Fibroblast of lung (primary cell): ENCODE measurements at regions not wholly inside any gene's neighbourhood (a gene's known extent, or its start where the extent isn't known, plus 50 kb on each side); places are given as distances from the start of the nearest gene placed in this dataset.
A peak's percentile ranks its signal among the peaks of the same experiment; 100 is the strongest.

Source experiments
- DNase-seq, 2 donors: peaks; one replicate each; pipeline versions ENCODE4 v3.0.0 to v3.0.0-alpha.2; 2010; ENCODE audit warnings: low read depth in 2 of 2
- H2AFZ ChIP-seq: 2 replicates; pipeline ENCODE4 v1.5.1; 2012; ENCODE audit warnings: low read length, control low read depth, inconsistent platforms
- H3K27ac ChIP-seq: 2 replicates; pipeline ENCODE4 v1.5.1; 2011; ENCODE audit warnings: low read length, control low read depth; ENCODE audit not compliant: insufficient read depth
- H3K27me3 ChIP-seq: 2 replicates; pipeline ENCODE4 v1.5.1; 2011; ENCODE audit warnings: mild to moderate bottlenecking, low read length; ENCODE audit not compliant: control insufficient read depth, insufficient read depth
- H3K36me3 ChIP-seq: 2 replicates; pipeline ENCODE4 v1.5.1; 2011; ENCODE audit warnings: low read length; ENCODE audit not compliant: control insufficient read depth, insufficient read depth
- H3K4me1 ChIP-seq: 2 replicates; pipeline ENCODE4 v1.5.1; 2011; ENCODE audit warnings: low read length; ENCODE audit not compliant: control insufficient read depth, insufficient read depth; ENCODE audit errors: extremely low read depth
- H3K4me2 ChIP-seq: 2 replicates; pipeline ENCODE4 v1.5.1; 2011; ENCODE audit warnings: low read length, control low read depth; ENCODE audit not compliant: insufficient read depth; ENCODE audit errors: extremely low read depth
- H3K4me3 ChIP-seq, 4 experiments: fragments of 200-600 bp in 1 of 4; sonication (generic) in 1 of 4; replicated peaks in 1 of 4; 2 replicates each; pipeline ENCODE4 v1.5.1; 2011 to 2016; ENCODE audit warnings: low read length in 4 of 4, low read depth in 3 of 4, mild to moderate bottlenecking in 3 of 4, control low read depth in 2 of 4, inconsistent platforms in 1 of 4, mixed read lengths in 1 of 4; ENCODE audit not compliant: insufficient read depth in 1 of 4; ENCODE audit errors: control extremely low read depth in 1 of 4
- H3K79me2 ChIP-seq: 2 replicates; pipeline ENCODE4 v1.5.1; 2012; ENCODE audit warnings: mild to moderate bottlenecking, low read length, inconsistent platforms; ENCODE audit not compliant: control insufficient read depth, insufficient read depth
- H3K9ac ChIP-seq: 2 replicates; pipeline ENCODE4 v1.5.1; 2011; ENCODE audit warnings: mild to moderate bottlenecking, low read length, control low read depth; ENCODE audit not compliant: insufficient read depth
- H3K9me3 ChIP-seq: 2 replicates; pipeline ENCODE4 v1.5.1; 2012; ENCODE audit warnings: low read depth, low read length; ENCODE audit not compliant: control insufficient read depth, insufficient read depth
- H4K20me1 ChIP-seq: 2 replicates; pipeline ENCODE4 v1.5.1; 2011; ENCODE audit warnings: low read length; ENCODE audit not compliant: control insufficient read depth, insufficient read depth; ENCODE audit errors: extremely low read depth
- CTCF ChIP-seq, 2 donors: IDR thresholded peaks in 1 of 2; conservative IDR thresholded peaks in 1 of 2; 1 replicate in 1 of 2; 2 replicates in 1 of 2; pipeline ENCODE4 v1.5.1; 2011 to 2012; ENCODE audit warnings: low read length in 2 of 2, control low read depth in 1 of 2, inconsistent platforms in 1 of 2, low read depth in 1 of 2, mild to moderate bottlenecking in 1 of 2
- EZH2 ChIP-seq: IDR thresholded peaks from 2 replicates; pipeline ENCODE4 v1.5.1; 2012; ENCODE audit warnings: low read length, control low read depth, mild to moderate bottlenecking; ENCODE audit errors: missing control alignments

GRCh38 chr7:46968003-46968402 is 613.9 kb downstream of the TNS3 start:
- Histone ChIP-seq H3K4me3 (no peak overlapping the region), H3K27ac (no peak overlapping the region), H3K27me3 (no peaks in the 10 kb centered on the region), H4K20me1 (no peaks in the 10 kb centered on the region), H3K9ac (no peak overlapping the region), H3K4me1 (peaks cover 3% of the 10 kb centered on the region), H3K36me3 (no peaks in the 10 kb centered on the region), H3K79me2 (no peaks in the 10 kb centered on the region), H2AFZ (no peak overlapping the region), H3K9me3 (no peaks in the 10 kb centered on the region), H3K4me2 (no peak overlapping the region)
- DNase-seq: peak in 1 of 2 donors; percentile 5
- TF ChIP-seq CTCF (conservative IDR thresholded peaks at IDR 0.05 in 1 of 2, IDR thresholded peaks at IDR 0.05 in 1 of 2; ENCODE audit: low read depth in 1 of 2, low read length in 2 of 2) (no peak), EZH2 (no peak)

- Histone ChIP-seq H2AFZ (no peak overlapping the region), H3K27me3 (no peaks in the 10 kb centered on the region), H3K79me2 (no peaks in the 10 kb centered on the region), H3K4me2 (no peak overlapping the region), H3K9ac (no peak overlapping the region), H3K9me3 (no peaks in the 10 kb centered on the region), H3K4me3 (no peak overlapping the region), H3K27ac (no peak overlapping the region), H3K4me1 (no peaks in the 10 kb centered on the region), H4K20me1 (no peaks in the 10 kb centered on the region), H3K36me3 (no peaks in the 10 kb centered on the region)
- no peak for DNase-seq
- TF ChIP-seq EZH2 (no peak), CTCF (conservative IDR thresholded peaks at IDR 0.05 in 1 of 2, IDR thresholded peaks at IDR 0.05 in 1 of 2; ENCODE audit: low read depth in 1 of 2, low read length in 2 of 2) (no peak)
Observed at GRCh38 chr7:46963719-46964118, 618.2 kb downstream of the TNS3 start.

- Histone ChIP-seq H3K79me2 (no peaks in the 10 kb centered on the region), H3K9ac (no peak overlapping the region), H3K9me3 (no peaks in the 10 kb centered on the region), H4K20me1 (no peaks in the 10 kb centered on the region), H3K4me3 (no peak overlapping the region), H3K27me3 (no peaks in the 10 kb centered on the region), H3K4me1 (no peaks in the 10 kb centered on the region), H3K36me3 (no peaks in the 10 kb centered on the region), H3K4me2 (no peak overlapping the region), H3K27ac (no peak overlapping the region), H2AFZ (no peak overlapping the region)
- TF ChIP-seq EZH2: no peak
- TF ChIP-seq CTCF (conservative IDR thresholded peaks at IDR 0.05 in 1 of 2, IDR thresholded peaks at IDR 0.05 in 1 of 2; ENCODE audit: low read depth in 1 of 2, low read length in 2 of 2): no peak
- DNase-seq: peak in 1 of 2 donors; percentile 48
Observed at GRCh38 chr7:46960970-46961369, 620.9 kb downstream of the TNS3 start.
